HG02642 (cell line): ENCODE measurements at regions not wholly inside any gene's neighbourhood (a gene's known extent, or its start where the extent isn't known, plus 50 kb on each side); places are given as distances from the start of the nearest gene placed in this dataset.
"Not testable (repeated sequence)": the region's sequence is repeated elsewhere in the genome, so short reads cannot be mapped to it uniquely, and the experiment has no call there.

Experiments
- ATAC-seq: cut with Tn5 transposase; IDR thresholded peaks from one replicate; pipeline ENCODE4 v1.9.1; 2021; ENCODE audit warnings: mild to moderate bottlenecking; ENCODE audit not compliant: unreplicated experiment, poor library complexity

DNA sequence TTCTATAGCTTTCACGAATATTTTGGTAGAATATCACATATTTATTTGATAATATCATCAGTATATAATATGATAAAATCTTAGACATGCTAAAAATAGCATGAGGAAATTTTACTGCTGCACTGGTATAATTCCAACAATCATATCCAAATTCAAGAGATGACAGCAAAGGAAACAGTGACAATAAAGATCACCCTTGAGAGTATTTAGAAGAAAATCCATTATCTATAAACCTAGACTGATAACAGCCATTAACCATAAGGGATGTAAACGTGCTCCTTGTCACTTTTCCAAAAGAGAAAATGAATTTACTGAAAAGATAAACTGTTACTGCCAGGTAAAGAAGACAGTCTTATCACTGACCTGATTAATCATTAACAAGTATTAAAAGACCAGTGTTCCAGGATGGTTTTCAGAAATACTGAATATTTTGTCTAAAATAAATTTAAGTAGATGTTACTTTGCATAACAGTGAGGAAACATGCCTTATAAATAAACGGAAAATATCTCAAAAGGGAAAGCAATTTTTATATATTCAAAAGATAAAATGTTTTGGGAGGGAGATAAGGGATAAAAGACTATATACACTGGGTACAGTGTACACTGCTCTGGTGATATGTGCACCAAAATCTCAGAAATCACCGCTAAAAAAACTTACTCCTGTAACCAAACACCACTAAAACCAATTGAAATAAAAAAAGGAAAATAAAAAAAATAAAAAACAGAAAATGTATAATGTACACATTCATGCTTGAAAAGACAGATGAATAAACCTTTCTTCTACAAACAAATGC lies 1704.7 kb downstream of the HACE1 start:
- ATAC-seq = no peak

DNA sequence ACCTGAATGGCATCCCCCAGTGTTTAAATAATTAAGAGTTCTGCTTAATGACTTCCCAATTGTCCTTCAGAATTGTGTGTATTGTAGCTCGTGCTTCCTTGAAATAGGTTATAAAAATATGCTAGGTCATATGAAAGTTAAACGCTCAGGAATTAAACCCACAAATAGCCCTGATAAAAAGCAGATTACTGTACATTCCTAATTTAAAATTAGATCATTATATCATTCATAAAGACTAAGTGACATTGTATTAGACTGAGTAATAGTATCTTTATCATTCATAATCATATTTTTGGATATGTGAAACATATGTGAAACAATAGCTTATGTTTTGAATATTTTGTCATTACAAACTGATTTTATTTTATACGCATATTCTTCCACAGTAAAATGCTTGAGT lies 1706.7 kb downstream of the HACE1 start:
- no peak for ATAC-seq

- ATAC-seq = no peak
Measured at GRCh38 chr6:103142902-103143301, 1716.8 kb downstream of the HACE1 start.

DNA sequence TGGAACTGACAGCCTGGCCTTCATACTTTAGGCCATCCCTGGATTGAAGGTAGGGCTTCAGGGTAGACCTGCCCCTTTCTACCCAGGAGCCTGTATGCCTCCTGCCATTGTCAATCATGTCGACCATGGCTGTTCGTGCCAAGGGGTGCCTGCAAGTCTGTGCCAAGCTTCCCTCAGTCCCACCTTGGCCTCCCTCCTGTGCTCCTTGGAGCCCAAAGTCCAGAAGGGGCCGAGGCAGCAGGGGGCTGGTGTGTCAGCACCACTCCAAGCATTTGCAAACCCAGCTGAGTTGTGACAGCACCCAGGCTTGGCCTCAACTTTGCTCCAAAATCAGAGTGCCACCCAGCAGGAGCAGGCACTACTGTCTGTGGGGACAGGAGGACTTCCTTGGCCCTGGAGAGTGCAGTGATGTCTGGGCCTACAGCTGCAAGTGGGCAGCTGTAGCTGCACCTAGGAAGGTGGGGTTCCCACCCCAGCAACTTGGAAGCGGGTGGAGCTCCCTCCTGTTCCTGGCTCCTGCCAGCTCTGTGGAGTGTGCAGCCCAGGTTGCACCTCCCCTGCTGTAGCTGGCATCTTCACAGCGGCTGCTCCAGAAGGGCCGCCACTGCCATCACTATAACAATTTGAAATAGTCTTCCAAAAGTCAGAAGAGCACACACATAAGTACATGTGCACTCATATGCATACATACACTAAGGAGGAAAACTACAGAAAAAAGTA lies 1719.3 kb downstream of the HACE1 start:
- ATAC-seq = no peak

DNA sequence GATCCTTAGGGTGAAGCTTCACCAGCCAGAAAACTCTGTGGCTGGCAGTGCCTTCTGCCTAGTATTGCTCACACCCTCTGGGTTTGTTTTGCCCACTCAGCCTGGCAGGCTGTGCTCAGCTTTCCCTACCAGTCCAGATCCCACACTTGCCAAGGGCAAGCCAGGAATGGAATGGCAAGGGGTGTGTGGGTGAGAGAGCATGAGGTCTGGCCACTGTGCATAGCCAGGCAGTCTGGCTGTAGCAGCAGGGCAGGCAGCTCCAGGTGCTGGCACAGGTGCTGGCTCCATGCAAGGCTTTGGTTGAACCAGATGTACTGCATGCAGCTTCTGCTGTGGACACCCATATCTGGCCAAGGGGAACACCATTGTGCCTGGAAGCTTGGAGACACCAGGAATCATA lies 1720.3 kb downstream of the HACE1 start:
- ATAC-seq = no peak

GRCh38 chr6:103124471-103124870 lies 1731.0 kb downstream of the GRIK2 start:
- no peak for ATAC-seq

- ATAC-seq = peak; percentile 93
Measured at GRCh38 chr6:103122766-103123601, 1729.5 kb downstream of the GRIK2 start.

DNA sequence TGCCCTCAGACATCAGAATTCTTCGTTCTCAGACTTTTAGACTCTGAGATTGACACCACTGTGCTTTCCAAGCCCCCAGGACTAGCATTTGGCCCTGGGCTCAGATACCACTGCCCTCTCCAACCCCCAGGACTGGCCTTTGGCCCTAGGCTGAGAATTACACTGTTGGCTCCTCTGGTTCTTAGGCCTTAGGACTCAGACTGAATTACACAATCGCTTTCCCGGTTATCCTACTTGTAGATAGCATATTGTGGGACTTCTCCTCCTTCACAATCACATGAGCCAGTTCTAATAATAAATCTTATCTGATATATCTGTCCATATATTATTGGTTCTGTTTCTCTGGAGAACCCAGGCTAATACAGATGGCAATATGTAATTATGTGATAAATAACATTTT lies 1725.5 kb downstream of the GRIK2 start:
- no peak for ATAC-seq

DNA sequence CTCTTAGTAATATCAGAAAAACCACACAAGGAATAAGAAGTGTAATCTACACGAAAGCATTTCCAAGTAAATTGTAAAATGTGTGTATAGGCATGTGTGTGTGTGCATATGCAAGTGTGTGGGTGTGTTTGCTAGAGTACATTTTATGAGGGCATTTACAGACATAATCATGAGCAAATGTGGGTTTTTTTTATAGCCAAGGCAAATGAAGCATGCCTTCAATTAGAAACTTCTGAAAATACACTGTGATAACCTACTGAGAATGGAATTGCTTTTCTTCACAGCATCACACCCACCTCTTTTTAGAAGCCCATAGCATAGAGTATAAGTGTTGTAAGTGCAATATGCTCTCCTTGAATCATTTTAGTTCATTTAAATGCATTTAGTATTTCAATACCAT lies 1721.1 kb downstream of the GRIK2 start:
- no peak for ATAC-seq

DNA sequence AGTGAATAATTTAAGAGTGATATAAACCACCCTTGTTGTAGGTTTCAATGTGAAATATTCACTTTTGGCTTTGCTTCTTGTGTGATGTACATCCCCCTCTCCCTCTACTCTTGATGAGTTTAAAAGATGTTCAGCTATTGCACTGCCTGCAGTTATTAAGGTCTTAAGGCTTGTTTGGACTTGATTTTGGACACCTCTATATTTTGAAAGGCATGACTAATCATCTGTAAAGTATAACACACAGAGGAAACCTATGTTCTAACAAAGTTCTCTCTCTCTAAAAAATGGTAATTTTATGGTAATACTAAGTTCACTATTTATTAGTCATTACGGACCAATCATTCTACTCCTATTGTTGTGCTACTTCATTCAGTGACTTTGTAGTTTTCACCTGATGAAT lies 1719.9 kb downstream of the GRIK2 start:
- ATAC-seq = no peak

- no peak for ATAC-seq
Measured at GRCh38 chr6:103107985-103108384, 1714.5 kb downstream of the GRIK2 start.

GRCh38 chr6:103105686-103106085 lies 1712.2 kb downstream of the GRIK2 start:
- ATAC-seq = no peak

- ATAC-seq = no peak
Measured at GRCh38 chr6:103101267-103101666, 1707.8 kb downstream of the GRIK2 start.

DNA sequence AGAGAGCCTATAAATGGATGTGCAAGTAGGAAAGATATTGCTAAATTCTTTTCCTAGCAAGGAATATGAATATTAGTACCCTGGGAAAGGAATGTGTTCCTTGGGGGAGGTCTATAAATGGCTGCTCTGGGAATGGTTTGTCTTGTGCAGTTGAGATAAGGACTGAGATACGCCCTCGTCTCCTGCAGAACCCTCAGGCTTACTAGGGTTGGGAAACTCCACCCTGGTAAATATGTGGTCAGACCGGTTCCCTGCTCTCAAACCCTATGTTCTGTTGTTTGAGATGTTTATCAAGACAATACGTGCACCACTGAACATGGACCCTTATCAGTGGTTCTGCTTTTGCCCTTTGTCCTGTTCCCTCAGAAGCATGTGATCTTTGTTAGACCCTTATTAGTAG lies 1698.9 kb downstream of the GRIK2 start:
- not testable (repeated sequence) for ATAC-seq

GRCh38 chr6:103085801-103086200 lies 1692.3 kb downstream of the GRIK2 start:
- no peak for ATAC-seq

GRCh38 chr6:103081876-103082630 lies 1688.5 kb downstream of the GRIK2 start:
- ATAC-seq = no peak

GRCh38 chr6:103081126-103081525 lies 1687.6 kb downstream of the GRIK2 start:
- no peak for ATAC-seq

GRCh38 chr6:103080497-103080896 lies 1687.0 kb downstream of the GRIK2 start:
- ATAC-seq = no peak

- peak; percentile 51 for ATAC-seq
Measured at GRCh38 chr6:103079867-103080266, 1686.4 kb downstream of the GRIK2 start.

- ATAC-seq = no peak
Measured at GRCh38 chr6:103062136-103062535, 1668.6 kb downstream of the GRIK2 start.
